ENCODE measurements at regions not wholly inside any gene's neighbourhood (a gene's known extent, or its start where the extent isn't known, plus 50 kb on each side); places are given as distances from the start of the nearest gene placed in this dataset.

- peaks cover 72 to 78% of the 10 kb centered on the region in 2 donors for H3K4me1 Mint-ChIP-seq
- H3K9me3 Mint-ChIP-seq, result no peaks in the 10 kb centered on the region
- H3K27me3 Mint-ChIP-seq (ENCODE audit: low read depth in 3 of 3), result peaks cover 0 to 2% (median under 1%) of the 10 kb centered on the region in 3 donors
- H3K27ac Mint-ChIP-seq, result peak overlapping the region; percentile 91 to 97 (median 92)
- H3K36me3 Mint-ChIP-seq, result no peaks in the 10 kb centered on the region
- DNase-seq, result no peak
- peak overlapping the region; percentile 51 to 89 (median 77) for H3K4me3 Mint-ChIP-seq
These were observed 149.8 kb upstream of the ITGA4 start for GRCh38 chr2:181307203-181307991.

DNA sequence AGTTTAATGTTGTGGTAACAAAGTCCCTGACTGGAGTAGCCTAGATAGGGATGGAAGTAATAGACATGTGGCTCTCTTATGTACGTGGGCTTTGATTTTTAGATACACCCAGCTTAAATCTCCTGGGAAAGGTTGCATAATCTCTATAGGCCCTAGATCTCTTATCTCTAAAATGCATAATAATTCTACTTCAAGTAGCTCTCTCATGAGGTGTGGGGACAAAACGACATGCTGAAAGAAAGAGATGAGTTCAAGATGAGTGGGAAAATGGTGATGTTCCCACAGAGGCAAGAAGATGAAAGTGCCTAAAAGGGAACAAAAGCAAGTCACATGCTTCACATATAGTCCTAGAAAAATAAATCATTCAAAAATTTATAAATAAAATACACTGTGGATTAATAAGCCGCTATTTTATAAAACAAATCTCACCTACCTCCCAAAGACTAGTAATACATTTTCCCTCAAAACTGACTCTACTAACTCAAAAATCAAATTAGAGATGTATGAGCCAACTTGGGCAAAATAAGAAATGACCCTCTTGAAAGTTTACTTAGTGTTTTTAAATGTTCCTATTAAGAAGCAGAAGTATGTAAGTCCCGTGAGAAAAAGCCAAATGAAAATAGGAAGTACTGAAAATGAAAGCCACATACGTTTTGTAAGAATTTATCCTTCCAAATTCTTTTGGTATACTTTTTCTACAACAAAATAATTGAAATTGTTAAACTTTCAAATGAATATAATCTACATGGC, 148.2 kb upstream of the ITGA4 start:
- H3K27ac Mint-ChIP-seq, result peak overlapping the region; percentile 91 to 97 (median 92)
- peaks cover 2 to 3% (median 2%) of the 10 kb centered on the region in 3 donors for H3K27me3 Mint-ChIP-seq (ENCODE audit: low read depth in 3 of 3)
- peak overlapping the region; percentile 80 to 89 (median 86) for H3K4me3 Mint-ChIP-seq
- no peaks in the 10 kb centered on the region for H3K36me3 Mint-ChIP-seq
- peak in 1 of 3 donors; percentile 28 for DNase-seq
- H3K4me1 Mint-ChIP-seq, result peaks cover 85 to 87% of the 10 kb centered on the region in 2 donors
- no peaks in the 10 kb centered on the region for H3K9me3 Mint-ChIP-seq

GRCh38 chr2:181309586-181309985, 147.6 kb upstream of the ITGA4 start:
- Mint-ChIP-seq H3K4me1 (peaks cover 81 to 84% of the 10 kb centered on the region in 2 donors), H3K4me3 (peak overlapping the region; percentile 80 to 89 (median 86)), H3K27me3 (ENCODE audit: low read depth in 3 of 3) (peaks cover 2 to 3% (median 2%) of the 10 kb centered on the region in 3 donors), H3K36me3 (no peaks in the 10 kb centered on the region), H3K27ac (peak overlapping the region; percentile 91 to 97 (median 92)), H3K9me3 (no peaks in the 10 kb centered on the region)
- DNase-seq, result no peak

DNA sequence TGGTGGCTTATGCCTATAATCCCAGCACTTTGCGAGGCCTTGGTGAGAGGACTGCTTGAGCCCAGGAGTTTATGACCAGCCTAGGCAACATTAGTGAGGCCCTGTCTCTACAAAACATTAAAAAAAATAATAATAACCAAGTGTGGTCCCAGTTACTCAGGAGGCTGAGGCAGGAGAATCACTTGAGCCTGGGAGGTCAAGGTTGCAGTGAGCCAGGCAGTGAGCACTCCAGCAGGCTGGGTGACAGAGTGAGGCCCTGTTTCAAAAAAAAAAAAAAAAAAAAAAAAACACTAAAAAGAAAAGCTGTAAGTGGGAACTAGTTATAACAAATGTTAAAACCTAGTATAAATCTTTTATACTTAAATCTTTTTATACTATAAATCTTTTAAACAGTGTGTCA, 146.2 kb upstream of the ITGA4 start:
- Mint-ChIP-seq H3K9me3 (no peaks in the 10 kb centered on the region), H3K27me3 (ENCODE audit: low read depth in 3 of 3) (peaks cover 2 to 4% (median 3%) of the 10 kb centered on the region in 3 donors), H3K4me3 (no peak overlapping the region), H3K27ac (peak overlapping the region in 5 of 6 donors; percentile 9 to 54 (median 30)), H3K4me1 (peaks cover 67 to 70% of the 10 kb centered on the region in 2 donors), H3K36me3 (no peaks in the 10 kb centered on the region)
- DNase-seq, result no peak

GRCh38 chr2:181311837-181312236, 145.3 kb upstream of the ITGA4 start:
- Mint-ChIP-seq H3K4me3 (peak overlapping the region; percentile 67 to 89 (median 72)), H3K36me3 (no peaks in the 10 kb centered on the region), H3K9me3 (no peaks in the 10 kb centered on the region), H3K27ac (peak overlapping the region; percentile 86 to 98 (median 90)), H3K27me3 (ENCODE audit: low read depth in 3 of 3) (peaks cover 0 to 5% (median 4%) of the 10 kb centered on the region in 3 donors), H3K4me1 (peaks cover 58 to 62% of the 10 kb centered on the region in 2 donors)
- DNase-seq, result no peak

DNA sequence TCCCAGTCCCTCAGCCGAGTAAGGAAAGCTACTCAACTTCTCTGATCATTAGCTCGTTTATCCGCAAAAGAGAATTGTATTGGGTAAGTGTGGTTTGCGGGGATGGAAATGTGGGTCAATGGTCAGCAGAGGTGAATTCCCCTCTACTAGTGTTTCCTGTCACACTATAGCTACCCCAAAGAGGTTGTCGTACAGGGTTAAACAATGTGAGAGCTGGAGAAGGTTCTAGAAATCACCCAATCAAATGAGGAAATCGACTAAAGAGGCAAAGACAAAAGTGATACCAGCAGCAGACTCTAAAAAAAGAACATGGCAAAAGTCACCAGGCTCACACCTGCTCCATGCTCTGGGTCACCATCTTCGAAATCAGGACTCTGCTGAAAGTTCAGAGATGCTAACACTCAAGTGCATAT, 144.7 kb upstream of the ITGA4 start:
- Mint-ChIP-seq H3K4me1 (peaks cover 53 to 55% of the 10 kb centered on the region in 2 donors), H3K36me3 (no peaks in the 10 kb centered on the region), H3K27me3 (ENCODE audit: low read depth in 3 of 3) (peaks cover 0 to 5% (median 4%) of the 10 kb centered on the region in 3 donors), H3K9me3 (no peaks in the 10 kb centered on the region), H3K27ac (peak overlapping the region; percentile 86 to 98 (median 90)), H3K4me3 (peak overlapping the region; percentile 67 to 89 (median 72))
- DNase-seq, result peak; percentile 47 to 59 (median 50)

GRCh38 chr2:181313845-181314244, 143.3 kb upstream of the ITGA4 start:
- Mint-ChIP-seq H3K27me3 (ENCODE audit: low read depth in 3 of 3) (peaks cover 0 to 6% (median 5%) of the 10 kb centered on the region in 3 donors), H3K27ac (peak overlapping the region in 5 of 6 donors; percentile 22 to 98 (median 64)), H3K36me3 (no peaks in the 10 kb centered on the region), H3K4me3 (no peak overlapping the region), H3K9me3 (no peaks in the 10 kb centered on the region), H3K4me1 (peaks cover 39 to 42% of the 10 kb centered on the region in 2 donors)
- DNase-seq, result no peak

DNA sequence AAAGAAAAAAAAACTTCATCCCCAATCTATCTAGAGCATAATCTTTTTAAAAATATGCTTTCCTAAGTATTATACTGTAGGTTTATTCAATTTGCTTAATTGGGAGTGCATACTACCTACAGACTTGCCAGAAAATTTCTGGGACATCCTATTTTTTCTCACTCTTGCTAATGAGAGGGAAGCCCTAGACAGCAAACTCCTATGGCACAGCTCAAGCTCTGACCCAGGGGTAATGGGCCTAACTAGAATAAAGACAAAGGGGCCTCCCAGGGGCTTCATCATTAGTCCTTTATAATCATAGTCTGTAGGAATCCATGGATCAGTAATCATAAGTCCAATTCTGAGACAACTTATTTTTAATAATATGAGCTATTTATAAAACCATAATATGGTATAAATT, 142.6 kb upstream of the ITGA4 start:
- DNase-seq, result no peak
- H3K4me3 Mint-ChIP-seq, result no peak overlapping the region
- no peaks in the 10 kb centered on the region for H3K9me3 Mint-ChIP-seq
- H3K36me3 Mint-ChIP-seq, result no peaks in the 10 kb centered on the region
- H3K27ac Mint-ChIP-seq, result peak overlapping the region in 2 of 6 donors; percentile 89 to 98
- peaks cover 32 to 34% of the 10 kb centered on the region in 2 donors for H3K4me1 Mint-ChIP-seq
- H3K27me3 Mint-ChIP-seq (ENCODE audit: low read depth in 3 of 3), result peaks cover 0 to 6% (median 5%) of the 10 kb centered on the region in 3 donors

GRCh38 chr2:181317511-181317910, 139.7 kb upstream of the ITGA4 start:
- Mint-ChIP-seq H3K27me3 (ENCODE audit: low read depth in 3 of 3) (peaks cover 0 to 5% (median 5%) of the 10 kb centered on the region in 3 donors), H3K4me3 (no peak overlapping the region), H3K9me3 (no peaks in the 10 kb centered on the region), H3K4me1 (peaks cover 17 to 18% of the 10 kb centered on the region in 2 donors), H3K27ac (no peak overlapping the region), H3K36me3 (peaks cover 0 to 9% (median 0%) of the 10 kb centered on the region in 3 donors)
- no peak for DNase-seq

DNA sequence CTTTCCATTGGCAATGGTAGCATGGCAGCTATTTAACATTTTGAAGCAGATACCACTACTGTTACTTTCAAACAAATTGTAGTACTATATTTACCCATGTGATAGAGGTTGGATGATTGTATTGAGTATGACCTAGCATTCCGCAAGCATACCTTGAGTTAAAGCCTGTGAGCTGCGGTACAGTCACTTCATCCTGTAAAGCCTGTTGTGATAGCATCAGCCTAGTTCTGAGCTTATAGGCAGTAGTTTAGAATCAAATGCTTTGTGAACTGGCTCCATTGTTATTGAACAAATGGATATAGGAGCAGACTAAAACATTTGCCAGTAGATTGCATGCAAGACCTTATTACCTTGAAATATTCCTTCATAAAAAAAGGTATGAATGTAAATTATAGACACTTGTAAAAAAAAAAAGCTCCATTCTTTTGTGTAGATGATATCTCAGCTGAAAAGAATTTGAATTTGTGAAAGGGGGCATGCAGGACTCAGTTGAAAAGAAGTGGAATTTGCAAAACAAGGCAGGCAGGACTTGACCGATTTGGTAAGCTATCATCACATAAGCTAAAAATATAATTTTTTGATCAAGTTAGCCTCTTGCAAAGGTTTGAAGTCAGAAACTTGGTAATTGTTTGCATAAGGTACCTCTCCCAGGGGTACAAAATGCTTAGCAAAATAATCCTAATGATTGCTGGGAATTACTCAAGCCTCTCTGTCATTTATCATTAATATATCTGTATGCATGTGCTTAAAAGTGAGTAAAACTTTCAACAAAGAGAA, 138.5 kb upstream of the ITGA4 start:
- Mint-ChIP-seq H3K27me3 (ENCODE audit: low read depth in 3 of 3) (peaks cover 0 to 8% (median 4%) of the 10 kb centered on the region in 3 donors), H3K4me1 (peaks cover 5 to 6% of the 10 kb centered on the region in 2 donors), H3K27ac (no peak overlapping the region), H3K4me3 (no peak overlapping the region), H3K36me3 (peaks cover 0 to 18% (median 8%) of the 10 kb centered on the region in 3 donors), H3K9me3 (no peaks in the 10 kb centered on the region)
- DNase-seq, result no peak

GRCh38 chr2:181319286-181319685, 137.9 kb upstream of the ITGA4 start:
- Mint-ChIP-seq H3K36me3 (peaks cover 0 to 22% (median 11%) of the 10 kb centered on the region in 3 donors), H3K4me1 (peaks cover 0 to under 1% of the 10 kb centered on the region in 2 donors), H3K4me3 (no peak overlapping the region), H3K27me3 (ENCODE audit: low read depth in 3 of 3) (peaks cover 0 to 8% (median 4%) of the 10 kb centered on the region in 3 donors), H3K9me3 (no peaks in the 10 kb centered on the region), H3K27ac (no peak overlapping the region)
- no peak for DNase-seq

- Mint-ChIP-seq H3K9me3 (peaks cover 0 to 1% (median 0%) of the 10 kb centered on the region in 6 donors), H3K27ac (no peak overlapping the region), H3K4me1 (no peaks in the 10 kb centered on the region), H3K4me3 (no peak overlapping the region), H3K27me3 (ENCODE audit: low read depth in 3 of 3) (peaks cover 0 to 6% (median 4%) of the 10 kb centered on the region in 3 donors), H3K36me3 (peaks cover 0 to 22% (median 11%) of the 10 kb centered on the region in 3 donors)
- DNase-seq, result no peak
These were observed 136.5 kb upstream of the ITGA4 start for GRCh38 chr2:181320638-181321037.

DNA sequence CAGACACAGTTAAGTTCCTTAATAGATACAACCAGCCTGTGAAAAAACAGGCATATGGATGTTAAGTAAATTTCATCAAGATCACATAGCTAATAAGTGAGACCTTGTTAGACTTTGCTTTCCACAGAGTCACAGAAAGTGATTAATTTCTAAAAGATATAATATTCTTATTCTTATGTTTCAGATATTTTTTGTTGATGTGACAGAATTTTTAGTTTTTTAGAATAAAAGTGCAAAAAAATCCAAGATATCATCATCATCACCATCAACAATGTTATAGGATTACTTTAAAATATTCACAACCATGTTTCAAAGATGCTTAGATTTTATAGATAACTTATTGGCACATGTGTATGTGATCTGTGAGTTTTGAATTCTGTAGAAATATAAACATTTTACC, 132.3 kb upstream of the ITGA4 start:
- Mint-ChIP-seq H3K27ac (no peak overlapping the region), H3K27me3 (ENCODE audit: low read depth in 3 of 3) (peaks cover 0 to 3% (median 2%) of the 10 kb centered on the region in 3 donors), H3K4me1 (peaks cover 4 to 6% of the 10 kb centered on the region in 2 donors), H3K9me3 (peaks cover 0 to 7% (median 2%) of the 10 kb centered on the region in 6 donors), H3K4me3 (no peak overlapping the region), H3K36me3 (peaks cover 10 to 38% (median 16%) of the 10 kb centered on the region in 3 donors)
- DNase-seq, result no peak
